ENCODE measurements at regions not wholly inside any gene's neighbourhood (a gene's known extent, or its start where the extent isn't known, plus 50 kb on each side); places are given as distances from the start of the nearest gene placed in this dataset.

DNA sequence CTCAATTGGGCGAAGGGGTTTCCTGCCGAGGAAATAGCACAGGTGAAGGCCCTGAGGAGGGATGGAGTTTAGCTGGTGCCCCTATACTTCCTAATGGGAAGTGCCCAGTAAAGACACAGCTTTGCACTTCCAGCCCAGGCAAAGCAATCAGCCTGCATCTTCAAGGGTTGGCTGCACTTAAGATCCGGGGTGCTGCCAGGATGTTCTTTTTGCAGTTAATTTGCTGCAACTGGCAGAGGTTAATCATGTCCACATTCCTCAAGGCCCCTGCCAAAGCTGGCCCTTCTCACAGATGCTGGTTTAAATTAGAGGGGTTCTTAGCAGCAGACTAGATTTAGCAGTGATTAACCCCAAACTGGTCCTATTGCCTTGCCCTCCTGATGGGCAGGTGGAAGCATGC is 137.7 kb upstream of the NAV2 start:
- Histone ChIP-seq H2BK20ac (ENCODE audit: low read length) (no peak overlapping the region), H3K27ac (ENCODE audit: low read depth, low read length) (no peak overlapping the region), H3K23ac (ENCODE audit: insufficient read length) (no peak overlapping the region), H3K9ac (replicated peaks in 1 of 4; ENCODE audit: extremely low read depth in 1 of 4, low read depth in 3 of 4, low read length in 3 of 4) (no peak overlapping the region), H2BK12ac (ENCODE audit: low read depth, low read length) (no peak overlapping the region), H3K56ac (replicated peaks; ENCODE audit: insufficient read length, low read depth, low read length) (no peak overlapping the region), H3K18ac (ENCODE audit: extremely low read depth, low read length) (no peak overlapping the region), H3K14ac (ENCODE audit: insufficient read length) (no peak overlapping the region), H3K36me3 (ENCODE audit: control insufficient read depth in 2 of 4, insufficient read depth in 4 of 4, low read length in 3 of 4) (no peaks in the 10 kb centered on the region), H2AFZ (ENCODE audit: low read length) (no peak overlapping the region), H4K91ac (replicated peaks; ENCODE audit: insufficient read length, low read length) (no peak overlapping the region), H4K8ac (ENCODE audit: extremely low read depth, insufficient read depth, low read length) (no peak overlapping the region), H3K79me1 (ENCODE audit: low read depth, low read length) (no peaks in the 10 kb centered on the region), H3K27me3 (replicated peaks in 1 of 4; ENCODE audit: control insufficient read depth in 3 of 4, extremely low read depth in 1 of 4, insufficient read depth in 3 of 4, low read length in 3 of 4) (no peaks in the 10 kb centered on the region), H3K4me2 (ENCODE audit: insufficient read depth in 1 of 2, low read depth in 2 of 2, low read length in 2 of 2) (no peak overlapping the region), H2BK15ac (ENCODE audit: low read length) (no peak overlapping the region), H4K20me1 (replicated peaks in 1 of 2; ENCODE audit: control insufficient read depth in 1 of 2, insufficient read depth in 2 of 2, low read length in 2 of 2) (no peaks in the 10 kb centered on the region), H3K4me1 (replicated peaks in 1 of 4; ENCODE audit: control insufficient read depth in 3 of 4, insufficient read depth in 4 of 4, low read length in 3 of 4) (peaks cover 0 to 3% (median 0%) of the 10 kb centered on the region in 4 experiments; a peak in 1 of 7 replicates), H3K9me3 (ENCODE audit: insufficient read depth in 2 of 2, low read depth in 1 of 2, low read length in 1 of 2) (no peaks in the 10 kb centered on the region), H2AK5ac (ENCODE audit: low read depth, low read length) (no peak overlapping the region), H4K5ac (ENCODE audit: insufficient read length, low read depth, low read length) (no peak overlapping the region), H3K4me3 (ENCODE audit: extremely low read depth in 1 of 4, insufficient read depth in 2 of 4, low read depth in 3 of 4, low read length in 4 of 4) (no peak overlapping the region), H2BK120ac (replicated peaks; ENCODE audit: low read depth, low read length) (no peak overlapping the region), H3K4ac (replicated peaks; ENCODE audit: insufficient read length, low read depth, low read length) (no peak overlapping the region), H2BK5ac (ENCODE audit: low read depth, low read length) (no peak overlapping the region), H3K23me2 (ENCODE audit: low read depth, low read length) (peaks cover 2% of the 10 kb centered on the region; the same call in 1 of the 2 replicates), H3K79me2 (ENCODE audit: control insufficient read depth in 1 of 2, insufficient read depth in 2 of 2, low read length in 2 of 2) (no peaks in the 10 kb centered on the region)
- TF ChIP-seq POLR2AphosphoS5 (IDR thresholded peaks at IDR 0.05; ENCODE audit: low read depth, low read length) (no peak), E2F6 (IDR thresholded peaks at IDR 0.05) (no peak), SRF (IDR thresholded peaks at IDR 0.05; ENCODE audit: low read depth, low read length) (no peak), MAFK (IDR thresholded peaks at IDR 0.05; ENCODE audit: low read depth, low read length) (no peak), TAF1 (IDR thresholded peaks at IDR 0.05; ENCODE audit: low read depth, low read length) (no peak), SAP30 (IDR thresholded peaks at IDR 0.05; ENCODE audit: insufficient read depth, insufficient replicate concordance, low read length) (no peak), RFX5 (IDR thresholded peaks at IDR 0.05; ENCODE audit: borderline replicate concordance, low read depth, low read length) (no peak)
- 63% methylated on average over 3 of the region's 3 CpGs; no CpG with 5 or more reads in 1 of the 2 experiments for WGBS, 2 experiments (ENCODE audit: extremely low coverage in 1 of 2, insufficient coverage in 1 of 2, insufficient read length in 1 of 2, insufficient replicate concordance in 2 of 2, low coverage in 1 of 2, low lambda C conversion rate in 2 of 2, missing lambda C conversion rate in 1 of 2)
- ChIA-PET POLR2A (ENCODE audit: partially characterized antibody) (no interaction called here), CTCF (ENCODE audit: partially characterized antibody) (interaction anchor here (0.6 to 8.0 kb wide), 4 partner anchors 11 to 268 kb away, joined by 3 to 55 read pairs (median 9); no protein-coding TSS in a partner anchor)
- DNase-seq (ENCODE audit: low read depth in 1 of 2, low spot score in 2 of 2) (no peak), FAIRE-seq (no peak)
